NCI-H1092 (cell line): ENCODE measurements at regions not wholly inside any gene's neighbourhood (a gene's known extent, or its start where the extent isn't known, plus 50 kb on each side); places are given as distances from the start of the nearest gene placed in this dataset.

Source experiments
- DNase-seq: peaks from one replicate; lab custom pipeline; 2025; lab: John Stamatoyannopoulos, UW

- no peak for DNase-seq
Measured at GRCh38 chr5:73374520-73375190, 73.9 kb downstream of the FOXD1 start.

- no peak for DNase-seq
Measured at GRCh38 chr5:73373814-73374510, 74.6 kb downstream of the FOXD1 start.

- DNase-seq, result no peak
Measured at GRCh38 chr5:73370640-73371583, 77.7 kb downstream of the FOXD1 start.

GRCh38 chr5:73370095-73370494 is 78.5 kb downstream of the FOXD1 start:
- no peak for DNase-seq

- DNase-seq, result no peak
Measured at GRCh38 chr5:73369278-73369677, 79.3 kb downstream of the FOXD1 start.

GRCh38 chr5:73367650-73368049 is 80.9 kb downstream of the FOXD1 start:
- no peak for DNase-seq

GRCh38 chr5:73365990-73366667 is 82.4 kb downstream of the FOXD1 start:
- DNase-seq, result no peak

GRCh38 chr5:73365301-73365853 is 83.2 kb downstream of the FOXD1 start:
- DNase-seq, result no peak

- no peak for DNase-seq
Measured at GRCh38 chr5:73363911-73364730, 84.5 kb downstream of the FOXD1 start.

GRCh38 chr5:73359395-73359794 is 89.2 kb downstream of the FOXD1 start:
- DNase-seq, result no peak

- DNase-seq, result no peak
Measured at GRCh38 chr5:73358366-73358765, 90.2 kb downstream of the FOXD1 start.

- no peak for DNase-seq
Measured at GRCh38 chr5:73357576-73357975, 91.0 kb downstream of the FOXD1 start.

GRCh38 chr5:73355108-73355507 is 93.5 kb downstream of the FOXD1 start:
- no peak for DNase-seq

- DNase-seq, result no peak
Measured at GRCh38 chr5:73354406-73354805, 94.2 kb downstream of the FOXD1 start.

GRCh38 chr5:73352649-73353230 is 95.8 kb downstream of the FOXD1 start:
- no peak for DNase-seq

GRCh38 chr5:73352243-73352642 is 96.3 kb downstream of the FOXD1 start:
- DNase-seq, result no peak

- DNase-seq, result no peak
Measured at GRCh38 chr5:73351593-73351992, 97.0 kb downstream of the FOXD1 start.

- DNase-seq, result no peak
Measured at GRCh38 chr5:73346878-73347408, 101.6 kb downstream of the FOXD1 start.

GRCh38 chr5:73344835-73345234 is 103.7 kb downstream of the FOXD1 start:
- no peak for DNase-seq

- no peak for DNase-seq
Measured at GRCh38 chr5:73339711-73340110, 108.9 kb downstream of the FOXD1 start.
